K562 (cell line): ENCODE measurements at regions not wholly inside any gene's neighbourhood (a gene's known extent, or its start where the extent isn't known, plus 50 kb on each side); places are given as distances from the start of the nearest gene placed in this dataset.

Source experiments
- ATAC-seq: fragments of 200-7000 bp; cut with Tn5 transposase; 3 replicates; pipeline ENCODE4 v1.9.1; 2020; ENCODE audit warnings: moderate library complexity
- BruUV-seq: library from RNA; stranded (reverse); fragments of 400-500 nt; replicated peaks from 2 replicates; lab custom pipeline; 2021; lab: Mats Ljungman, UMichigan
- CTCF ChIA-PET: fragments of 300-600 bp; formaldehyde crosslinking; extraction: SDS; loops from one replicate; lab custom pipeline; 2021; ENCODE audit warnings: low intra/inter-chr PET ratio; lab: Yijun Ruan, JAX
- POLR2A ChIA-PET: fragments of 300-600, 350-650 bp; sonication (Branson Sonifier 250); formaldehyde crosslinking; extraction: SDS; loops from one replicate; lab custom pipeline; 2021; ENCODE audit warnings: antibody characterized with exemption, inconsistent platforms; lab: Yijun Ruan, JAX
- DNase-seq, 4 experiments: peaks; one replicate each; pipeline versions ENCODE4 v3.0.0 to v3.0.0-alpha.2; 2011 to 2018; ENCODE audit warnings: low spot score in 3 of 4, mixed read lengths in 3 of 4; ENCODE audit errors: extremely low read depth in 1 of 4
- FAIRE-seq: peaks from 2 replicates; lab custom pipeline; 2011; peaks lifted over from hg19 to GRCh38; lab: Jason Lieb, UNC
- H2AFZ ChIP-seq: 2 replicates; pipeline ENCODE4 v1.6.0; 2011; ENCODE audit warnings: low read depth, low read length, control low read depth, inconsistent platforms
- H3K27ac ChIP-seq: fragments of 200-600 bp; 3 replicates; pipeline ENCODE4 v1.8.0; 2011; ENCODE audit warnings: low read depth, mild to moderate bottlenecking, control low read depth, inconsistent platforms, low read length, moderate library complexity, mixed read lengths; ENCODE audit errors: extremely low read depth
- H3K27me3 ChIP-seq, 2 experiments: fragments of 300-600 bp in 1 of 2; 2 replicates in 1 of 2; 3 replicates in 1 of 2; pipeline versions ENCODE4 v1.6.0 to v1.8.0; 2011; ENCODE audit warnings: inconsistent platforms in 2 of 2, low read length in 2 of 2, mild to moderate bottlenecking in 1 of 2, mixed read lengths in 1 of 2, moderate library complexity in 1 of 2; ENCODE audit not compliant: control insufficient read depth in 2 of 2, insufficient read depth in 2 of 2
- H3K36me3 ChIP-seq: fragments of 300-600 bp; 3 replicates; pipeline ENCODE4 v1.8.0; 2011; ENCODE audit warnings: mild to moderate bottlenecking, low read length, inconsistent platforms; ENCODE audit not compliant: control insufficient read depth, insufficient read depth
- H3K4me1 ChIP-seq, 2 experiments: fragments of 200-600 bp in 1 of 2; replicated peaks in 1 of 2; 2 replicates in 1 of 2; 3 replicates in 1 of 2; pipeline versions ENCODE4 v1.5.1 to v1.8.0; 2011; ENCODE audit warnings: inconsistent platforms in 2 of 2, low read length in 2 of 2, mild to moderate bottlenecking in 1 of 2, mixed read lengths in 1 of 2, moderate library complexity in 1 of 2; ENCODE audit not compliant: control insufficient read depth in 2 of 2, insufficient read depth in 2 of 2
- H3K4me2 ChIP-seq: 2 replicates; pipeline ENCODE4 v1.6.1; 2011; ENCODE audit warnings: low read length, control low read depth, inconsistent platforms, mixed read lengths; ENCODE audit not compliant: insufficient read depth
- H3K4me3 ChIP-seq: fragments of 200-600 bp; sonication (generic), shearing (Covaris generic); 2 replicates; pipeline ENCODE4 v1.5.1; 2016; ENCODE audit warnings: control low read depth, inconsistent platforms
- H3K79me2 ChIP-seq: fragments of 200-600 bp; 3 replicates; pipeline ENCODE4 v1.8.0; 2011; ENCODE audit warnings: low read length, inconsistent platforms; ENCODE audit not compliant: control insufficient read depth, insufficient read depth
- H3K9ac ChIP-seq, 2 experiments: 2 replicates each; pipeline versions ENCODE4 v1.6.0 to v1.6.1; 2011; ENCODE audit warnings: low read depth in 2 of 2, low read length in 2 of 2, control low read depth in 1 of 2, inconsistent platforms in 1 of 2, mild to moderate bottlenecking in 1 of 2, mixed read lengths in 1 of 2; ENCODE audit not compliant: insufficient read depth in 1 of 2
- H3K9me1 ChIP-seq: one replicate; pipeline ENCODE4 v1.6.0; 2011; ENCODE audit warnings: inconsistent platforms, mild to moderate bottlenecking, low read length, moderate library complexity; ENCODE audit not compliant: control insufficient read depth, insufficient read depth
- H3K9me3 ChIP-seq: replicated peaks from 2 replicates; pipeline ENCODE4 v1.5.1; 2011; ENCODE audit warnings: low read depth, low read length, inconsistent platforms; ENCODE audit not compliant: control insufficient read depth, insufficient read depth
- H4K20me1 ChIP-seq: replicated peaks from 2 replicates; pipeline ENCODE4 v1.6.1; 2011; ENCODE audit warnings: low read length, inconsistent platforms, mixed read lengths; ENCODE audit not compliant: control insufficient read depth, insufficient read depth
- ELK3 ChIP-seq: fragments of 450-650 bp; formaldehyde crosslinking; IDR thresholded peaks from 2 replicates; pipeline ENCODE4 v1.4.0; 2020; ENCODE audit warnings: mild to moderate bottlenecking
- NFIC ChIP-seq: fragments of 450-650 bp; IDR thresholded peaks from 2 replicates; pipeline ENCODE4 v1.6.1; 2017; ENCODE audit warnings: mild to moderate bottlenecking, inconsistent platforms
- PHF21A ChIP-seq: fragments of 450-650 bp; IDR thresholded peaks from 2 replicates; pipeline ENCODE4 v1.6.1; 2017; ENCODE audit warnings: low read depth, borderline replicate concordance
- SRSF9 ChIP-seq: fragments of 200-400 bp; formaldehyde crosslinking; IDR thresholded peaks from 2 replicates; pipeline ENCODE4 v1.6.1; 2017; ENCODE audit warnings: low read depth, low read length, borderline replicate concordance
- ZNF282 ChIP-seq: sonication (generic); formaldehyde crosslinking; IDR thresholded peaks from 2 replicates; pipeline ENCODE4 v1.8.1; 2023; ENCODE audit warnings: missing genetic modification reagents
- WGBS: fragments of 100-300 bp; shearing (Covaris generic); methylation state at CpG from one replicate; pipeline ENCODE4 v1.1.6; 2016; ENCODE audit warnings: low coverage, mixed read lengths; ENCODE audit not compliant: insufficient coverage; ENCODE audit errors: missing lambda C conversion rate; 5-methylcytosine and 5-hydroxymethylcytosine counted together
- in situ Hi-C: fragments of 300-500 bp; cut with MboI; formaldehyde crosslinking; loops from 4 replicates; pipeline ENCODE4 v1.15.0; 2018; ENCODE audit warnings: inconsistent platforms, mixed read lengths
- intact Hi-C: fragments of 100-400 bp; cut with micrococcal nuclease; formaldehyde crosslinking; loops from 2 replicates; pipeline ENCODE4 v1.14.2; 2022

DNA sequence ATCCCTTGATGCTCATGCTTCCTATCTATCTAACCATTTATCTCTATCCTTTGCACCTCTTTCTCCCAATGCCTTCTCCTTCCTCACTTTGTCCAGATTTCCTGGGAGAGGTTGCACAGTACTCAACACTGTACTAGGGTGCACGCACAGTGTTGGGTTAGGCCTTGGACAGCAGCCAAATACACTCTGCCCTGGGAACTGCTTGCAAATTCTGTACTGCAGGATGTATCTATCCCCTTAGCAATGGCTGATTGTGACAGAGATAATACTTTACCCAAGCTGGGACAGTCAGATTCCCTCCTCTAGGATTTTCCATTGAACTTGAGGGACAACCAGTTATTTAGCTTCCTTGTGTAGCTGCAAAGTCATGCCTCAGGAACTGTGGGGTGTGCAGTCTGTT, 113.3 kb downstream of the IL20RB start:
- no peaks in the 10 kb centered on the region for H3K36me3 ChIP-seq
- WGBS, result 0% methylated on average over 1 of the region's 1 CpG
- H3K4me1 ChIP-seq, result no peaks in the 10 kb centered on the region
- no peak overlapping the region for H3K27ac ChIP-seq
- no peak for ATAC-seq
- H4K20me1 ChIP-seq, result no peaks in the 10 kb centered on the region
- H3K9me3 ChIP-seq, result no peaks in the 10 kb centered on the region
- H3K9ac ChIP-seq, result no peak overlapping the region
- H3K4me3 ChIP-seq, result no peak overlapping the region
- POLR2A ChIA-PET, result interaction anchor here (0.9 kb wide), 1 partner anchor 11 kb away, joined by 3 read pairs; no protein-coding TSS in a partner anchor
- in situ Hi-C loops (no loop called here), intact Hi-C loops (no loop called here)
- CTCF ChIA-PET, result no interaction called here
- no peak for FAIRE-seq
- H3K4me2 ChIP-seq, result no peak overlapping the region
- DNase-seq, result no peak
- no TSS peak for BruUV-seq
- no peaks in the 10 kb centered on the region for H3K9me1 ChIP-seq
- TF ChIP-seq PHF21A (no peak), NFIC (0 out of 2 replicates have a peak, but pooled peaks have one; percentile 6)
- H3K27me3 ChIP-seq, result no peaks in the 10 kb centered on the region
- no peak overlapping the region for H2AFZ ChIP-seq
- no peaks in the 10 kb centered on the region for H3K79me2 ChIP-seq

GRCh38 chr3:137075020-137075419, 117.2 kb downstream of the IL20RB start:
- Histone ChIP-seq H3K9me3 (no peaks in the 10 kb centered on the region), H2AFZ (no peak overlapping the region), H4K20me1 (no peaks in the 10 kb centered on the region), H3K4me2 (no peak overlapping the region), H3K9me1 (no peaks in the 10 kb centered on the region), H3K27ac (no peak overlapping the region), H3K4me1 (no peaks in the 10 kb centered on the region), H3K9ac (no peak overlapping the region), H3K27me3 (no peaks in the 10 kb centered on the region), H3K4me3 (no peak overlapping the region), H3K36me3 (no peaks in the 10 kb centered on the region), H3K79me2 (no peaks in the 10 kb centered on the region)
- CTCF ChIA-PET, result no interaction called here
- POLR2A ChIA-PET, result no interaction called here
- TF ChIP-seq SRSF9 (no peak), ELK3 (no peak), ZNF282 (CRISPR knock-in tag) (no peak)
- WGBS, result 0% methylated on average over 2 of the region's 2 CpGs
- no peak for FAIRE-seq
- DNase-seq, result no peak
- in situ Hi-C loops, result no loop called here
- ATAC-seq, result no peak
- no TSS peak for BruUV-seq
- intact Hi-C loops, result no loop called here
